IMR-90 (cell line): ENCODE measurements at regions not wholly inside any gene's neighbourhood (a gene's known extent, or its start where the extent isn't known, plus 50 kb on each side); places are given as distances from the start of the nearest gene placed in this dataset.

Source experiments
- ATAC-seq: fragments of 200-7000 bp; cut with Tn5 transposase; 2 replicates; pipeline ENCODE4 v1.9.1; 2020; ENCODE audit warnings: low read depth, mild to moderate bottlenecking, moderate library complexity
- BruUV-seq: library from RNA; stranded (reverse); fragments of 400-500 nt; replicated peaks from 2 replicates; lab custom pipeline; 2021; lab: Mats Ljungman, UMichigan
- CTCF ChIA-PET: fragments of 300-600 bp; formaldehyde crosslinking; extraction: SDS; loops from one replicate; lab custom pipeline; 2021; ENCODE audit warnings: antibody characterized with exemption; lab: Yijun Ruan, JAX
- POLR2A ChIA-PET: fragments of 300-600 bp; sonication (Branson Sonifier 250); formaldehyde crosslinking; loops from one replicate; lab custom pipeline; 2022; ENCODE audit warnings: antibody characterized with exemption; ENCODE audit not compliant: unreplicated experiment; lab: Charles Lee
- DNase-seq: peaks from one replicate; pipeline ENCODE4 v3.0.0; 2013
- H2AFZ ChIP-seq: replicated peaks from 2 replicates; pipeline ENCODE3; 2013; ENCODE audit warnings: low read length, mild to moderate bottlenecking; ENCODE audit not compliant: poor library complexity
- H2AK5ac ChIP-seq: 2 replicates; pipeline ENCODE4 v1.6.1; 2013; ENCODE audit warnings: low read depth, low read length, inconsistent platforms
- H2AK9ac ChIP-seq: replicated peaks from 2 replicates; pipeline ENCODE3; 2013; ENCODE audit warnings: mild to moderate bottlenecking, low read depth, low read length, moderate library complexity; ENCODE audit not compliant: poor library complexity
- H2BK120ac ChIP-seq: 2 replicates; pipeline ENCODE4 v1.6.1; 2013; ENCODE audit warnings: low read depth, low read length, inconsistent platforms
- H2BK15ac ChIP-seq: 3 replicates; pipeline ENCODE4 v1.6.1; 2013; ENCODE audit warnings: low read depth, low read length, inconsistent platforms
- H2BK20ac ChIP-seq: 2 replicates; pipeline ENCODE4 v1.6.1; 2013; ENCODE audit warnings: low read depth, mild to moderate bottlenecking, inconsistent platforms, low read length, moderate library complexity
- H2BK5ac ChIP-seq: 2 replicates; pipeline ENCODE4 v1.6.1; 2013; ENCODE audit warnings: mild to moderate bottlenecking, low read depth, low read length, inconsistent platforms; ENCODE audit not compliant: poor library complexity, severe bottlenecking
- H3K14ac ChIP-seq: replicated peaks from 2 replicates; pipeline ENCODE4 v1.6.1; 2013; ENCODE audit warnings: low read depth, low read length, inconsistent platforms
- H3K18ac ChIP-seq: 2 replicates; pipeline ENCODE4 v1.6.1; 2013; ENCODE audit warnings: low read depth, low read length, control low read depth
- H3K23ac ChIP-seq: 2 replicates; pipeline ENCODE4 v1.6.1; 2013; ENCODE audit warnings: low read depth, low read length, inconsistent platforms
- H3K27ac ChIP-seq: 2 replicates; pipeline ENCODE4 v1.5.1; 2013; ENCODE audit warnings: mild to moderate bottlenecking, control low read depth, low read length; ENCODE audit not compliant: insufficient read depth
- H3K27me3 ChIP-seq: 2 replicates; pipeline ENCODE4 v1.6.1; 2013; ENCODE audit warnings: low read length; ENCODE audit not compliant: control insufficient read depth, insufficient read depth
- H3K36me3 ChIP-seq: 2 replicates; pipeline ENCODE4 v1.6.1; 2013; ENCODE audit warnings: low read length, mixed read lengths; ENCODE audit not compliant: control insufficient read depth, insufficient read depth
- H3K4ac ChIP-seq: 2 replicates; pipeline ENCODE4 v1.6.1; 2013; ENCODE audit warnings: low read depth, low read length, inconsistent platforms
- H3K4me1 ChIP-seq: 2 replicates; pipeline ENCODE4 v1.6.1; 2013; ENCODE audit warnings: low read length, mixed read lengths; ENCODE audit not compliant: control insufficient read depth, insufficient read depth
- H3K4me2 ChIP-seq: 2 replicates; pipeline ENCODE4 v1.6.1; 2013; ENCODE audit warnings: low read depth, mild to moderate bottlenecking, control low read depth, low read length, moderate library complexity
- H3K4me3 ChIP-seq: 2 replicates; pipeline ENCODE4 v1.5.1; 2013; ENCODE audit warnings: low read depth, mild to moderate bottlenecking, control low read depth, low read length, moderate library complexity; ENCODE audit not compliant: insufficient read depth
- H3K56ac ChIP-seq: 2 replicates; pipeline ENCODE4 v1.6.1; 2013; ENCODE audit warnings: low read length, inconsistent platforms; ENCODE audit not compliant: insufficient read depth; ENCODE audit errors: extremely low read depth
- H3K79me1 ChIP-seq, 2 experiments: 2 replicates each; pipeline ENCODE4 v1.6.1; 2013; ENCODE audit warnings: low read length in 2 of 2, inconsistent platforms in 1 of 2, low read depth in 1 of 2
- H3K9ac ChIP-seq: 2 replicates; pipeline ENCODE4 v1.6.1; 2013; ENCODE audit warnings: low read depth, low read length, control low read depth
- H3K9me1 ChIP-seq: 2 replicates; pipeline ENCODE4 v1.6.1; 2013; ENCODE audit warnings: low read length, inconsistent platforms; ENCODE audit not compliant: insufficient read depth
- H3K9me3 ChIP-seq: 2 replicates; pipeline ENCODE4 v1.6.1; 2013; ENCODE audit warnings: low read length; ENCODE audit not compliant: control insufficient read depth, insufficient read depth
- H4K20me1 ChIP-seq: 2 replicates; pipeline ENCODE4 v1.6.1; 2013; ENCODE audit warnings: low read length, inconsistent platforms; ENCODE audit not compliant: insufficient read depth
- H4K5ac ChIP-seq: 2 replicates; pipeline ENCODE4 v1.6.1; 2013; ENCODE audit warnings: mild to moderate bottlenecking, low read depth, low read length, control low read depth
- H4K8ac ChIP-seq, 2 experiments: 2 replicates each; pipeline ENCODE4 v1.6.1; 2013; ENCODE audit warnings: low read depth in 2 of 2, low read length in 2 of 2, control low read depth in 1 of 2, inconsistent platforms in 1 of 2
- H4K91ac ChIP-seq: 2 replicates; pipeline ENCODE4 v1.6.1; 2013; ENCODE audit warnings: low read depth, low read length, inconsistent platforms; ENCODE audit not compliant: insufficient read depth
- BHLHE40 ChIP-seq: fragments of 150-350 bp; IDR thresholded peaks from 2 replicates; pipeline ENCODE4 v1.6.1; 2016; ENCODE audit warnings: mild to moderate bottlenecking, low read depth, low read length
- CEBPB ChIP-seq: IDR thresholded peaks from 2 replicates; pipeline ENCODE4 v1.6.1; 2012; ENCODE audit warnings: low read depth, low read length, improper control_type of control experiment
- CHD1 ChIP-seq: IDR thresholded peaks from 2 replicates; pipeline ENCODE4 v1.6.1; 2012; ENCODE audit warnings: low read depth, low read length, improper control_type of control experiment
- FOS ChIP-seq: fragments of 150-350 bp; IDR thresholded peaks from 2 replicates; pipeline ENCODE4 v1.6.1; 2016; ENCODE audit warnings: low read depth, low read length
- MAFK ChIP-seq: IDR thresholded peaks from 2 replicates; pipeline ENCODE4 v1.6.1; 2012; ENCODE audit warnings: low read depth, low read length, improper control_type of control experiment
- MAZ ChIP-seq: IDR thresholded peaks from 2 replicates; pipeline ENCODE4 v1.6.1; 2012; ENCODE audit warnings: low read depth, mild to moderate bottlenecking, low read length, improper control_type of control experiment, moderate library complexity, borderline replicate concordance
- MXI1 ChIP-seq: IDR thresholded peaks from 2 replicates; pipeline ENCODE4 v1.6.1; 2012; ENCODE audit warnings: low read depth, mild to moderate bottlenecking, low read length, moderate library complexity, borderline replicate concordance
- NFE2L2 ChIP-seq: fragments of 150-350 bp; IDR thresholded peaks from 2 replicates; pipeline ENCODE4 v1.6.1; 2016; ENCODE audit warnings: low read depth, mild to moderate bottlenecking, low read length
- POLR2A ChIP-seq: IDR thresholded peaks from 2 replicates; pipeline ENCODE4 v1.6.1; 2012; ENCODE audit warnings: mild to moderate bottlenecking, low read depth, low read length
- RAD21 ChIP-seq: IDR thresholded peaks from 2 replicates; pipeline ENCODE4 v1.6.1; 2012; ENCODE audit warnings: low read length, improper control_type of control experiment
- RCOR1 ChIP-seq: IDR thresholded peaks from 2 replicates; pipeline ENCODE4 v1.6.1; 2012; ENCODE audit warnings: mild to moderate bottlenecking, low read length, improper control_type of control experiment; ENCODE audit not compliant: insufficient replicate concordance
- RFX5 ChIP-seq: IDR thresholded peaks from 2 replicates; pipeline ENCODE4 v1.8.0; 2012; ENCODE audit warnings: low read depth, mild to moderate bottlenecking, low read length, moderate library complexity
- SMC3 ChIP-seq: fragments of 150-350 bp; IDR thresholded peaks from 2 replicates; pipeline ENCODE4 v1.6.1; 2016; ENCODE audit warnings: low read depth, mild to moderate bottlenecking, antibody characterized with exemption, low read length, moderate library complexity
- WGBS, 2 experiments: methylation state at CpG; one replicate each; pipeline versions ENCODE4 v1.1.5 to v1.1.7; 2013; ENCODE audit warnings: missing lambda C conversion rate in 2 of 2; ENCODE audit not compliant: insufficient read length in 1 of 2; ENCODE audit errors: extremely low coverage in 2 of 2; 5-methylcytosine and 5-hydroxymethylcytosine counted together
- dilution Hi-C: fragments of 300-500 bp; cut with HindIII; formaldehyde crosslinking; loops from one replicate; pipeline ENCODE4 v1.14.3; 2018; ENCODE audit warnings: low sequenced_read_pairs; ENCODE audit not compliant: unreplicated experiment
- in situ Hi-C: fragments of 300-500 bp; cut with MboI; formaldehyde crosslinking; loops from 3 replicates; pipeline ENCODE4 v1.14.3; 2019; ENCODE audit warnings: low sequenced_read_pairs, inconsistent platforms, mixed read lengths
- intact Hi-C: fragments of 100-400 bp; cut with micrococcal nuclease; formaldehyde crosslinking; loops from 2 replicates; pipeline ENCODE4 v1.10.0; 2022
- TF ChIP-seq, protein P1 (sequence below): conservative IDR thresholded peaks from 2 replicates; pipeline ENCODE4 v1.5.1; 2012; ENCODE audit warnings: mild to moderate bottlenecking, low read depth, low read length, improper control_type of control experiment
- TF ChIP-seq, protein P2 (sequence below): fragments of 150-350 bp; IDR thresholded peaks from 2 replicates; pipeline ENCODE4 v1.6.1; 2016; ENCODE audit warnings: low read depth, mild to moderate bottlenecking, low read length, moderate library complexity, borderline replicate concordance
- TF ChIP-seq, protein P3 (sequence below): fragments of 150-350 bp; IDR thresholded peaks from 2 replicates; pipeline ENCODE4 v1.6.1; 2017; ENCODE audit warnings: mild to moderate bottlenecking, antibody characterized with exemption, low read length, low read depth

DNA sequence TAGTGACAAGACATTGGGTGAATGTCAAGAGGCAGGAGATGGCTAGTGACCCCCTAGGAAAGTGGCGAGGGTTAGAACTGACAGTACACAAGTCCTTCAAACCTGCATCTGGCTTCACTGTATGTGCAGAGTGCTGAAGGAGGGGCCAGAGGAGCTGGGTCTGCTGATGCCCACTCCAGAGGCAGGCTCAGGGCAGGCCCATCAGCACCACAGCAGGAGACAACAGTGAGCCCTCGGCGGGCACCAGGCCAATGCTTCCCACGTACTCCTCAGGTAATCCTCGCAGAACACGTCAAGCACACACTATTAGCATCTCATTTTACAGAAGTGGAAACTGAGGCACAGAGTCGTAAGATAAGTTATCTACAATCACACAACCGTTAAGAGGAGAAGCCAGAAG lies 76.1 kb upstream of the SH3PXD2B start:
- Histone ChIP-seq H3K4me3 (no peak overlapping the region), H2AK5ac (no peak overlapping the region), H3K18ac (no peak overlapping the region), H2BK5ac (no peak overlapping the region), H4K91ac (no peak overlapping the region), H3K9me3 (peaks cover 7% of the 10 kb centered on the region; the same call in 1 of the 2 replicates), H3K79me1 (no peaks in the 10 kb centered on the region), H3K4me2 (no peak overlapping the region), H2BK15ac (no peak overlapping the region), H2AFZ (no peak overlapping the region), H3K27me3 (peaks cover 55% of the 10 kb centered on the region), H3K9ac (no peak overlapping the region), H3K4me1 (peaks cover 2% of the 10 kb centered on the region; the same call in 1 of the 2 replicates), H2AK9ac (no peak overlapping the region), H3K23ac (no peak overlapping the region), H3K9me1 (no peaks in the 10 kb centered on the region), H2BK120ac (no peak overlapping the region), H3K27ac (no peak overlapping the region), H2BK20ac (no peak overlapping the region), H3K36me3 (no peaks in the 10 kb centered on the region), H3K4ac (no peak overlapping the region), H3K14ac (no peak overlapping the region), H4K8ac (no peak overlapping the region), H3K56ac (no peak overlapping the region), H4K20me1 (no peaks in the 10 kb centered on the region), H4K5ac (no peak overlapping the region)
- dilution Hi-C loops = no loop called here
- in situ Hi-C loops = no loop called here
- 90% methylated on average over 2 of the region's 8 CpGs; no CpG with 5 or more reads in 1 of the 2 experiments for WGBS, 2 experiments
- BruUV-seq = no TSS peak
- ATAC-seq (no peak), DNase-seq (no peak)
- intact Hi-C loops = no loop called here
- ChIA-PET CTCF (no interaction called here), POLR2A (no interaction called here)
- TF ChIP-seq RFX5 = no peak
- no peak for TF ChIP-seq POLR2A
- TF ChIP-seq RAD21 = no peak
- TF ChIP-seq CEBPB = no peak
- no peak for TF ChIP-seq RCOR1
- TF ChIP-seq CHD1 = no peak
- TF ChIP-seq, protein P1, sequence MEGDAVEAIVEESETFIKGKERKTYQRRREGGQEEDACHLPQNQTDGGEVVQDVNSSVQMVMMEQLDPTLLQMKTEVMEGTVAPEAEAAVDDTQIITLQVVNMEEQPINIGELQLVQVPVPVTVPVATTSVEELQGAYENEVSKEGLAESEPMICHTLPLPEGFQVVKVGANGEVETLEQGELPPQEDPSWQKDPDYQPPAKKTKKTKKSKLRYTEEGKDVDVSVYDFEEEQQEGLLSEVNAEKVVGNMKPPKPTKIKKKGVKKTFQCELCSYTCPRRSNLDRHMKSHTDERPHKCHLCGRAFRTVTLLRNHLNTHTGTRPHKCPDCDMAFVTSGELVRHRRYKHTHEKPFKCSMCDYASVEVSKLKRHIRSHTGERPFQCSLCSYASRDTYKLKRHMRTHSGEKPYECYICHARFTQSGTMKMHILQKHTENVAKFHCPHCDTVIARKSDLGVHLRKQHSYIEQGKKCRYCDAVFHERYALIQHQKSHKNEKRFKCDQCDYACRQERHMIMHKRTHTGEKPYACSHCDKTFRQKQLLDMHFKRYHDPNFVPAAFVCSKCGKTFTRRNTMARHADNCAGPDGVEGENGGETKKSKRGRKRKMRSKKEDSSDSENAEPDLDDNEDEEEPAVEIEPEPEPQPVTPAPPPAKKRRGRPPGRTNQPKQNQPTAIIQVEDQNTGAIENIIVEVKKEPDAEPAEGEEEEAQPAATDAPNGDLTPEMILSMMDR = no peak
- TF ChIP-seq BHLHE40 = no peak
- no peak for TF ChIP-seq MAZ
- TF ChIP-seq MXI1 = no peak
- TF ChIP-seq NFE2L2 = no peak
- TF ChIP-seq FOS = no peak
- no peak for TF ChIP-seq SMC3
- TF ChIP-seq, protein P2, sequence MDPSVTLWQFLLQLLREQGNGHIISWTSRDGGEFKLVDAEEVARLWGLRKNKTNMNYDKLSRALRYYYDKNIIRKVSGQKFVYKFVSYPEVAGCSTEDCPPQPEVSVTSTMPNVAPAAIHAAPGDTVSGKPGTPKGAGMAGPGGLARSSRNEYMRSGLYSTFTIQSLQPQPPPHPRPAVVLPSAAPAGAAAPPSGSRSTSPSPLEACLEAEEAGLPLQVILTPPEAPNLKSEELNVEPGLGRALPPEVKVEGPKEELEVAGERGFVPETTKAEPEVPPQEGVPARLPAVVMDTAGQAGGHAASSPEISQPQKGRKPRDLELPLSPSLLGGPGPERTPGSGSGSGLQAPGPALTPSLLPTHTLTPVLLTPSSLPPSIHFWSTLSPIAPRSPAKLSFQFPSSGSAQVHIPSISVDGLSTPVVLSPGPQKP = no peak
- TF ChIP-seq MAFK = no peak
- TF ChIP-seq, protein P3, sequence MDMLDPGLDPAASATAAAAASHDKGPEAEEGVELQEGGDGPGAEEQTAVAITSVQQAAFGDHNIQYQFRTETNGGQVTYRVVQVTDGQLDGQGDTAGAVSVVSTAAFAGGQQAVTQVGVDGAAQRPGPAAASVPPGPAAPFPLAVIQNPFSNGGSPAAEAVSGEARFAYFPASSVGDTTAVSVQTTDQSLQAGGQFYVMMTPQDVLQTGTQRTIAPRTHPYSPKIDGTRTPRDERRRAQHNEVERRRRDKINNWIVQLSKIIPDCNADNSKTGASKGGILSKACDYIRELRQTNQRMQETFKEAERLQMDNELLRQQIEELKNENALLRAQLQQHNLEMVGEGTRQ = no peak
